Neural progenitor cell (in vitro differentiated cells): ENCODE measurements at regions not wholly inside any gene's neighbourhood (a gene's known extent, or its start where the extent isn't known, plus 50 kb on each side); places are given as distances from the start of the nearest gene placed in this dataset.
A peak's percentile ranks its signal among the peaks of the same experiment; 100 is the strongest.

Experiments used
- DNase-seq: peaks from one replicate; pipeline ENCODE4 v3.0.0-alpha.2; 2016; ENCODE audit warnings: low spot score
- H2AFZ ChIP-seq: fragments of 200-600 bp; sonication (generic); replicated peaks from 2 replicates; pipeline ENCODE4 v1.6.1; 2016; ENCODE audit warnings: antibody characterized with exemption
- H3F3A ChIP-seq: fragments of 200-600 bp; sonication (generic); 2 replicates; pipeline ENCODE4 v1.6.1; 2016; ENCODE audit warnings: antibody characterized with exemption, low read depth
- H3K27ac ChIP-seq: fragments of 200-600 bp; sonication (generic); 2 replicates; pipeline ENCODE4 v1.5.1; 2016; ENCODE audit warnings: mild to moderate bottlenecking
- H3K27me3 ChIP-seq: fragments of 200-600 bp; sonication (generic); 2 replicates; pipeline ENCODE4 v1.6.1; 2016; ENCODE audit warnings: mild to moderate bottlenecking, moderate library complexity
- H3K36me3 ChIP-seq: fragments of 200-600 bp; sonication (generic); 2 replicates; pipeline ENCODE4 v1.5.1; 2016
- H3K4me1 ChIP-seq: fragments of 200-600 bp; sonication (generic); 2 replicates; pipeline ENCODE4 v1.6.1; 2016; ENCODE audit warnings: mixed run types
- H3K4me2 ChIP-seq: fragments of 200-600 bp; sonication (generic); 2 replicates; pipeline ENCODE4 v1.6.1; 2016
- H3K4me3 ChIP-seq: fragments of 200-600 bp; sonication (generic); 2 replicates; pipeline ENCODE4 v1.5.1; 2016
- H3K79me2 ChIP-seq: fragments of 200-600 bp; sonication (generic); 2 replicates; pipeline ENCODE4 v1.6.1; 2016; ENCODE audit warnings: low read depth
- H3K9ac ChIP-seq: fragments of 200-600 bp; sonication (generic); 2 replicates; pipeline ENCODE4 v1.6.1; 2016
- H3K9me3 ChIP-seq: fragments of 200-600 bp; sonication (generic); 2 replicates; pipeline ENCODE4 v1.5.1; 2016; ENCODE audit warnings: low read depth
- H4K20me1 ChIP-seq: fragments of 200-600 bp; sonication (generic); 2 replicates; pipeline ENCODE4 v1.6.1; 2016; ENCODE audit warnings: low read depth
- H3K27ac Mint-ChIP-seq: 3 replicates; pipeline ENCODE4 v1.8.0; 2021; ENCODE audit warnings: mixed read lengths
- H3K27me3 Mint-ChIP-seq: 2 replicates; pipeline ENCODE4 v1.8.0; 2022; ENCODE audit warnings: low read depth, mild to moderate bottlenecking, inconsistent platforms, moderate library complexity, mixed read lengths; ENCODE audit not compliant: insufficient read depth
- H3K36me3 Mint-ChIP-seq: 3 replicates; pipeline ENCODE4 v1.8.0; 2021; ENCODE audit warnings: mixed read lengths
- H3K4me1 Mint-ChIP-seq: 3 replicates; pipeline ENCODE4 v1.8.0; 2021; ENCODE audit warnings: mixed read lengths
- H3K4me3 Mint-ChIP-seq: 3 replicates; pipeline ENCODE4 v1.8.0; 2021; ENCODE audit warnings: mild to moderate bottlenecking, moderate library complexity, mixed read lengths
- H3K9me3 Mint-ChIP-seq: 3 replicates; pipeline ENCODE4 v1.8.0; 2020; ENCODE audit warnings: mixed read lengths
- EZH2 ChIP-seq: fragments of 200-600 bp; sonication (generic); IDR thresholded peaks from 2 replicates; pipeline ENCODE4 v1.6.1; 2017; ENCODE audit warnings: antibody characterized with exemption, mild to moderate bottlenecking, moderate library complexity
- EZH2phosphoT487 ChIP-seq: fragments of 200-600 bp; sonication (generic); IDR thresholded peaks from 2 replicates; pipeline ENCODE4 v1.6.1; 2017; ENCODE audit warnings: antibody characterized with exemption
- TF ChIP-seq, protein P1 (sequence below): fragments of 200-600 bp; sonication (generic); IDR thresholded peaks from 2 replicates; pipeline ENCODE4 v1.5.1; 2017; ENCODE audit warnings: antibody characterized with exemption, mild to moderate bottlenecking

DNA sequence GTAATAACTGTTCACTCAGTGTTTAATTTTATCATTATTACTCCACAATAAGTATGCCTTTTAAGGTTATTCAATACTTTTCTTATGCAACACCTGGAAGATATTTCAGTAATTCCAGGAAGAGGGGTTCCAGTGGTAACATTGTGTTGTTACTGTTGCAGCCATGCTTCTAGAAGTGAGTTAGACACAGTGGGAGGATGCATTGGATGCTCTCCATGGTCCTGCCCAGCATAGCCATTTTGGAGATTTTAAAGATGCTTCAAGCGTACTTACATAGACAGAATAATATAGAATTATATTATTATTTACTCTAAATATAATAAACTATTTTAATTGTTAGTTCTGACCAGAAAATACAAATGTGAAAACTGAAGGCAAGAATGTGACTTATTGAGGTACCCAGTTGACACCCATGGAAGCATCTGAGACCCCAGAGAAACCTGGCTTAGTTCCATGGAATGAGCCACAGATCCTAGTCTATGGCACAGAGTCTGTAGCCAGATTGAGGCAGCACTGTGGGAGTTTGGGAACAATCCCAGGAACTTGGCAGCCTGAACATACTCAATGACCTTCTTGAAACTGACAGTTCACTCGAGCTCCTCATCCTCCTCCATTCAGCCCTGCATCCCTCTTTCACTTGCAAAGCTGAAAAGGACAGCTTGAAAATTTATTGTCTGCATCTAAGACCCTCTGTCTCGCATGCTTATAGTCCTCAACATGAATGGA is 190.1 kb upstream of the HS3ST4 start:
- H3K9me3 Mint-ChIP-seq = no peaks in the 10 kb centered on the region
- no peak overlapping the region for H3K27ac Mint-ChIP-seq
- H3K4me1 Mint-ChIP-seq = no peaks in the 10 kb centered on the region
- H3K79me2 ChIP-seq = no peaks in the 10 kb centered on the region
- H3K9ac ChIP-seq = no peak overlapping the region
- H2AFZ ChIP-seq = no peak overlapping the region
- DNase-seq = peak; percentile 10
- H3K9me3 ChIP-seq = no peaks in the 10 kb centered on the region
- H3K36me3 Mint-ChIP-seq = no peaks in the 10 kb centered on the region
- no peak overlapping the region for H3K4me3 ChIP-seq
- peaks cover 2% of the 10 kb centered on the region for H3K27me3 Mint-ChIP-seq
- no peaks in the 10 kb centered on the region for H4K20me1 ChIP-seq
- H3K4me3 Mint-ChIP-seq = no peak overlapping the region
- no peaks in the 10 kb centered on the region for H3K36me3 ChIP-seq
- no peak overlapping the region for H3K27ac ChIP-seq
- no peak overlapping the region for H3K4me2 ChIP-seq
- no peaks in the 10 kb centered on the region for H3K27me3 ChIP-seq
- H3F3A ChIP-seq = no peaks in the 10 kb centered on the region
- H3K4me1 ChIP-seq = peaks cover 9% of the 10 kb centered on the region
- TF ChIP-seq EZH2 = no peak

GRCh38 chr16:25494292-25494691 is 197.5 kb upstream of the HS3ST4 start:
- peaks cover 2% of the 10 kb centered on the region for H3K9me3 Mint-ChIP-seq
- no peaks in the 10 kb centered on the region for H3K79me2 ChIP-seq
- H3K27ac Mint-ChIP-seq = no peak overlapping the region

DNA sequence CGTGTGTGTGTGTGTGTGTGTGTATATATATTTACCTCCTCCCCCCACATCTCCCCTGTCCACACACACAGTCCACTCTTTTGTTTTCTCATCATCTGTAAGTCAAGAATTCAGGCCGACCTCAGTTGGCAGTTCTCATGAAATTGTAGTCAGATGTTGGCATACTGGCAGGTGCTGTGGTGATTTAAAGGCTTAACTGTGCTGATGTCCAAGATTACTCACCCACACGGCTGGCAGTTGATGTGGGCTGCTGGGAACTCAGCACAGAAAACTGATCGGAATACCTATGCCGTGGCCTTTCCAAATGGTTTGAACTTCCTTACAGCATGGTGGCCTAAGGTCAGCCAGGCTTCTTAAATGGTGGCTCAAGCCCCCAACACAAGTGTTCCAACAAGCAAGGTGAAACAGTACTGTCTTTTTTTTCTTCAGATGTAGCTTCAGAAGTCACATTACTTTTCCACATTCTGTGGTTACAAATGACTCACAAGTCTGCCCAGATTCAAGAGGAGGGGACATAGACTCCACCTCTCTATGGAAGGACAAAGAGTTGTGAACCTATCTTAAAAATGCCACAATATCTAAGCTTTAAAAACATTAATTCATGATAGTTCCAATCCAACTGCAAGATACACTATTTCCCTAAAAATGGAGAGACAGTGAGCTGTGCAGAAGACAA is 198.5 kb upstream of the HS3ST4 start:
- Histone ChIP-seq H2AFZ (no peak overlapping the region), H4K20me1 (no peaks in the 10 kb centered on the region), H3F3A (no peaks in the 10 kb centered on the region), H3K36me3 (no peaks in the 10 kb centered on the region), H3K9ac (no peak overlapping the region), H3K27me3 (no peaks in the 10 kb centered on the region), H3K4me2 (no peak overlapping the region), H3K4me3 (no peak overlapping the region), H3K4me1 (peaks cover 9% of the 10 kb centered on the region), H3K27ac (no peak overlapping the region), H3K79me2 (no peaks in the 10 kb centered on the region), H3K9me3 (no peaks in the 10 kb centered on the region)
- Mint-ChIP-seq H3K4me1 (no peaks in the 10 kb centered on the region), H3K9me3 (peaks cover 2% of the 10 kb centered on the region), H3K27me3 (peaks cover 3% of the 10 kb centered on the region), H3K4me3 (no peak overlapping the region), H3K36me3 (no peaks in the 10 kb centered on the region), H3K27ac (no peak overlapping the region)
- no peak for DNase-seq
- no peak for TF ChIP-seq EZH2phosphoT487

More at GRCh38 chr16:25494292-25494691, 197.5 kb upstream of the HS3ST4 start:
- Histone ChIP-seq H3K4me3 (no peak overlapping the region), H3K4me1 (peaks cover 9% of the 10 kb centered on the region), H3F3A (no peaks in the 10 kb centered on the region), H3K27me3 (no peaks in the 10 kb centered on the region), H3K4me2 (no peak overlapping the region), H3K9me3 (no peaks in the 10 kb centered on the region), H2AFZ (no peak overlapping the region), H3K27ac (no peak overlapping the region), H3K36me3 (no peaks in the 10 kb centered on the region), H3K9ac (no peak overlapping the region), H4K20me1 (no peaks in the 10 kb centered on the region)
- Mint-ChIP-seq H3K4me1 (no peaks in the 10 kb centered on the region), H3K27me3 (peaks cover 3% of the 10 kb centered on the region), H3K4me3 (no peak overlapping the region), H3K36me3 (no peaks in the 10 kb centered on the region)
- TF ChIP-seq, protein P1, sequence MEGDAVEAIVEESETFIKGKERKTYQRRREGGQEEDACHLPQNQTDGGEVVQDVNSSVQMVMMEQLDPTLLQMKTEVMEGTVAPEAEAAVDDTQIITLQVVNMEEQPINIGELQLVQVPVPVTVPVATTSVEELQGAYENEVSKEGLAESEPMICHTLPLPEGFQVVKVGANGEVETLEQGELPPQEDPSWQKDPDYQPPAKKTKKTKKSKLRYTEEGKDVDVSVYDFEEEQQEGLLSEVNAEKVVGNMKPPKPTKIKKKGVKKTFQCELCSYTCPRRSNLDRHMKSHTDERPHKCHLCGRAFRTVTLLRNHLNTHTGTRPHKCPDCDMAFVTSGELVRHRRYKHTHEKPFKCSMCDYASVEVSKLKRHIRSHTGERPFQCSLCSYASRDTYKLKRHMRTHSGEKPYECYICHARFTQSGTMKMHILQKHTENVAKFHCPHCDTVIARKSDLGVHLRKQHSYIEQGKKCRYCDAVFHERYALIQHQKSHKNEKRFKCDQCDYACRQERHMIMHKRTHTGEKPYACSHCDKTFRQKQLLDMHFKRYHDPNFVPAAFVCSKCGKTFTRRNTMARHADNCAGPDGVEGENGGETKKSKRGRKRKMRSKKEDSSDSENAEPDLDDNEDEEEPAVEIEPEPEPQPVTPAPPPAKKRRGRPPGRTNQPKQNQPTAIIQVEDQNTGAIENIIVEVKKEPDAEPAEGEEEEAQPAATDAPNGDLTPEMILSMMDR = no peak
- no peak for DNase-seq

DNA sequence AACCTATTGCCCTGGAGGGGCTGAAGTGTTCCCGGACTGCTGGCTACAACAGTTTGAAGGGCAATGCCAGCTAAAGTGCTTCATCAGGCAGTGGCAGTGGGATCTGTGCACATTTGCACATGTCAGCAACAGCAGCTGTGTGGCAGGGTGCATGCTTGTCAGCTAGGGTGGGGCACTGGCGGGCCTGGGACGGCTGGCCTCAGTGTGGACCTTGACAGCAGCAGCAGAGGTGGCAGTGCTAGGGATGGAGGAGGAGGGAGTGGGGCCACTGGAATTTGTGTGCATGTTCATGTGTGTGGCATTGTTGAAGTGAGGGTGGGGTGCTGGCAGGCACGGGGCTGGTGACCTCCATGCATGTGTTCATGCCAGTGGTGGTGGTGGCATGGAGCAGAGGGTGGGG is 203.3 kb upstream of the HS3ST4 start:
- H2AFZ ChIP-seq = no peak overlapping the region
- H3K36me3 ChIP-seq = no peaks in the 10 kb centered on the region
- Mint-ChIP-seq H3K4me1 (no peaks in the 10 kb centered on the region), H3K27me3 (peaks cover 2% of the 10 kb centered on the region), H3K27ac (no peak overlapping the region), H3K36me3 (no peaks in the 10 kb centered on the region), H3K4me3 (no peak overlapping the region), H3K9me3 (peaks cover 9% of the 10 kb centered on the region)
- H3F3A ChIP-seq = no peaks in the 10 kb centered on the region
- H3K9me3 ChIP-seq = no peaks in the 10 kb centered on the region
- no peak overlapping the region for H3K4me2 ChIP-seq
- no peak overlapping the region for H3K9ac ChIP-seq
- no peak for DNase-seq
- no peak overlapping the region for H3K4me3 ChIP-seq
- H3K27ac ChIP-seq = no peak overlapping the region
- H3K4me1 ChIP-seq = no peaks in the 10 kb centered on the region
- H3K79me2 ChIP-seq = no peaks in the 10 kb centered on the region
- H3K27me3 ChIP-seq = no peaks in the 10 kb centered on the region
- TF ChIP-seq, protein P1 = no peak
- no peak for TF ChIP-seq EZH2
- no peak for TF ChIP-seq EZH2phosphoT487
- no peaks in the 10 kb centered on the region for H4K20me1 ChIP-seq
